GM20000 (cell line): ENCODE measurements at regions not wholly inside any gene's neighbourhood (a gene's known extent, or its start where the extent isn't known, plus 50 kb on each side); places are given as distances from the start of the nearest gene placed in this dataset.

Experiments
- DNase-seq: peaks from one replicate; pipeline ENCODE4 v3.0.0; 2012; ENCODE audit warnings: low spot score
- TF ChIP-seq, protein P1 (sequence below): IDR thresholded peaks from 2 replicates; pipeline ENCODE4 v1.5.1; 2012; ENCODE audit warnings: mild to moderate bottlenecking, control low read depth; ENCODE audit errors: extremely low read depth, missing control alignments

DNA sequence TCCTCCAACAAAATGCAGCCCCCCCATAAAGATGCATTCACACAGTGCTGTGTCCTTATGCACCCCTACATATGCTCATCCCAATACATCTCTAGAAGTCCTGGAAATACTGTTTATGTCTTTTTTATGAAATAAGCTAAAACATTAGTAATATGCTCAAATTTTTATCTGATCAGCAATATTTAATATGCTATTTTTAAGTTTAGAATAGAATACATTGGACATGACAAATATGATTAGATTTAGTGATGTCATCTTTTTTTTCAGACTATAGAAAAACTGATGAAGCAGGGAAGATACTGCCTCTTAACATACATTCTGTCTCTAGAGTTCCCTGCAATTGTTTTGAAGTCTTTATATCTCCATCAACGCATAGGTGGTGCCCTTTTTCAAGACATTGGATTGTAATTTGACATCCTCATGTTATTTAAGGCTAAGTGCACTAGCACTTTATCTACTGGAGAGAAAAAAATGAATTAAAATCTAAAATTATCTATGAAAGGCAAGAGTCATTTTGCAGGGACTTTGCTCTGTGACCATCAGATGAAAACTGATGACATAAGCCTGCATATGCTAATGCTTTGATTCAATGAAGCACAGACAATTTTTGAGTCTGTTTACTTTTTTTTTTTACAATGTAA lies 395.3 kb downstream of the LPIN1 start:
- no peak for DNase-seq

DNA sequence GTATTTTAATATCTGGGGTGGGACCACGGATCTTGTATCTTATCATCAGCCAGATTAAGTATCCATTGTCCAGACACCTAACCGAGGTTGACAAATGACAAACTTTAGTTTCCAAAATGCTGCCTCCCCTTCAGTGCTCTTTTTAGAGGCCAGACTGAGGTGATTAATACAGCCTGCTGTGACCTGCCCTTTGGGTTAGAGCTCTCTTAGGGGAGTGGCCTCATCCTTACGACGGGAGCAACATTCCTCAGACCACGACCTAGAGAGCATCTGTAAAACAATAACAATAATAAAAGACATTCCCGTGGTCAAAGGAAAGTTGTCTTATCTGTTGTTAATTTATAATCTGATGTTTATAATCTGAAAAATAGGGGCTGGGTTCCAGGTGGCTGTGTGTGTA lies 405.3 kb downstream of the LPIN1 start:
- TF ChIP-seq, protein P1, sequence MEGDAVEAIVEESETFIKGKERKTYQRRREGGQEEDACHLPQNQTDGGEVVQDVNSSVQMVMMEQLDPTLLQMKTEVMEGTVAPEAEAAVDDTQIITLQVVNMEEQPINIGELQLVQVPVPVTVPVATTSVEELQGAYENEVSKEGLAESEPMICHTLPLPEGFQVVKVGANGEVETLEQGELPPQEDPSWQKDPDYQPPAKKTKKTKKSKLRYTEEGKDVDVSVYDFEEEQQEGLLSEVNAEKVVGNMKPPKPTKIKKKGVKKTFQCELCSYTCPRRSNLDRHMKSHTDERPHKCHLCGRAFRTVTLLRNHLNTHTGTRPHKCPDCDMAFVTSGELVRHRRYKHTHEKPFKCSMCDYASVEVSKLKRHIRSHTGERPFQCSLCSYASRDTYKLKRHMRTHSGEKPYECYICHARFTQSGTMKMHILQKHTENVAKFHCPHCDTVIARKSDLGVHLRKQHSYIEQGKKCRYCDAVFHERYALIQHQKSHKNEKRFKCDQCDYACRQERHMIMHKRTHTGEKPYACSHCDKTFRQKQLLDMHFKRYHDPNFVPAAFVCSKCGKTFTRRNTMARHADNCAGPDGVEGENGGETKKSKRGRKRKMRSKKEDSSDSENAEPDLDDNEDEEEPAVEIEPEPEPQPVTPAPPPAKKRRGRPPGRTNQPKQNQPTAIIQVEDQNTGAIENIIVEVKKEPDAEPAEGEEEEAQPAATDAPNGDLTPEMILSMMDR: no peak
- no peak for DNase-seq

More for the DNA sequence above, 395.3 kb downstream of the LPIN1 start:
- TF ChIP-seq, protein P1: no peak

DNA sequence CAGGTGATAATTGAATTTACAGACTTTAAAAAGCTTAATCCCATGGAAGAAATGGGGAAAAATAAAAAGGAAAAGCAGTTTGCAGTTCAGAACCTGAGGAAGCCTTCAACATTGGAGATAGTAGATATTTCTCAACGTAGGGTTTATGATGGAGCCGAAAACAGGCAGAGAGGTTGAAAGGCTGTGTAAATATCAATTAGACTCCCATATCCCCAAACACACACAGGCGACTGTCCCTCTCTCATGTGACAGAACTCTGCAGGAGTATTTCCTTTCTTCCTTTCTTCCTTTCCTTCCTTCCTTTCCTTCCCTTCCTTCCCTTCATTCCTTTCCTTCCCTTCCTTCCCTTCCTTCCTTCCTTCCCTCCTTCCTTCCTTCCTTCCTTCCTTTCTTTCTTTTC lies 406.5 kb downstream of the LPIN1 start:
- TF ChIP-seq, protein P1: no peak
- no peak for DNase-seq

DNA sequence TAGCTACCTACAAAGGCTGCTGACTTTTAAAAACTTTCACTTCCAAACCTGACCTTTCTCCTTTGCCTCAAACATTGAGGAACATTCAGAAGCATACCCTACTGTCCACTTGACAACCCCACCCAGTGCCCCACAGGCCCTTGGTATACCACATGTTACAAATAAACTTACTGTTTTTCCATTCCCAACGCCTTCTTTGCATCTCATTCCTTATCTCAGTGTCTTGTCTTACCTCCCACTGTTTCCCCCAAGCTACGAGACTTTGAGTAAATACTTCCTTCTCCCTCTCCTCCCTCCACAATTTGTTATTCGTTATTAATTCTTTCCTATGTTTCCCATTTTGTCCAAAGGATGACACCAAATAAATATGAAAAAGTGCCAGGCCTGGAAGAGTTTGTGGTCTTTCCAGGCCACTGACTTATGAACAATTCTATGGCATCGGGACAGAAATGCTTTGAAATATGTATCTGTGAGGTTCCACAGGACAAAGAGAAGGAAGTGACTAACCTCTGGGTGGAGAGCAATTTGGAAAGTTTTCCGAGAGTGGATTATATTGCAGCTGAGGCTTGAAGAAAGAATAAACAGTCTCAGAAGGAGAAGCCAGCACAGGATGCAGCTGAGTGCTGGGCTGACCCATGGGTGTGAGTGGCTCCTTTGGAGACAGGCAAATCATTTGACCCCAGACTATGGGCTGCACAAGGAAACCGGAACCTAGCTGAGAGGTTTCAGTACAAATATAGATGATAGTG lies 409.0 kb downstream of the LPIN1 start:
- DNase-seq: no peak
- TF ChIP-seq, protein P1: no peak

DNA sequence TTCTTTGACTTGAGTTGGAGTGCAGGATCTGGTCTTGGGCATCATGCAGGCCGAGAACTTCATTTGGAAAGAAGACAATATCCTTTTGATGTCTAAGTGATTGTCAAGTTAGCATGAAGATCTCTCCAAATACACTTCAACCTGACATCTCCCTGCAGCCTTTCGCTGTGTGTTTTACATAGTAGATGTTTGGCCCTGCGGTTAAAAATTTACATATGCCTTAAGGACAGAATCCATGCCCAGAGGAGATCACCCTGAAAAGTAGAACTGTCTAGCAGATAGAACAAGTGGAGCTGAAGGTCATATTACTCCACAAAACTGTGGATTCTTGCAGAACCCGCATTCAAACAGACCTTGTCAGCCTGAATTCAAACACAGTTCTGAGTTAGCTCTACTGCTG lies 409.9 kb downstream of the LPIN1 start:
- DNase-seq: no peak
- TF ChIP-seq, protein P1: no peak

DNA sequence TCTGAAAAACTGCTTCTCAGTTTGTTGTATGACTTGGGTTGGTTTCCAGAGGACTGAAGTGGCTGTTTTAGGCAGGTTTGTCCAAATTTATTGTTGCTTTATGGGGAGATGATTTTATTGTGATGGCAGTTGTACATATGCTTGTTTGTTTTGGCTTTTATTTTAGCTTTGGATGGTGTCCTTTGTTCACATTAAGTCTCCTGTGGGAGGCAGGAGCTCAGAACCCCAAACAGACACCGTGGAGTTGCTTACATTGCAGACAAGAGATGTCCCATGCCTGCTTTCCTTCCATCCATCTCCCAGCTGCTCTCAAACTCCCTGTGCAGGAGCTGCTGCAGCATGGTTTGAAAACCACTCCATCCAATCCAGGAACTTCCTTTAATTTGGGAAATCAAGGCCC lies 414.7 kb downstream of the LPIN1 start:
- no peak for DNase-seq
- TF ChIP-seq, protein P1: no peak
